SU-DHL-6 (cell line): ENCODE measurements at regions not wholly inside any gene's neighbourhood (a gene's known extent, or its start where the extent isn't known, plus 50 kb on each side); places are given as distances from the start of the nearest gene placed in this dataset.

Experiments
- H2AFZ ChIP-seq: fragments of 200-600 bp; sonication (generic); 2 replicates; pipeline ENCODE4 v1.6.1; 2014; ENCODE audit warnings: low read depth, mild to moderate bottlenecking, moderate library complexity, mixed read lengths, antibody characterized with exemption, low read length; ENCODE audit not compliant: severe bottlenecking
- H3F3A ChIP-seq: fragments of 200-600 bp; shearing (Covaris generic); 2 replicates; pipeline ENCODE4 v1.6.0; 2016; ENCODE audit warnings: antibody characterized with exemption, mild to moderate bottlenecking; ENCODE audit not compliant: insufficient read depth
- H3K27ac ChIP-seq: fragments of 200-600 bp; sonication (generic); 2 replicates; pipeline ENCODE4 v1.5.1; 2016; ENCODE audit warnings: low read depth, mild to moderate bottlenecking, low read length, moderate library complexity, mixed read lengths
- H3K27me3 ChIP-seq: fragments of 200-600 bp; sonication (generic), shearing (Covaris generic); 2 replicates; pipeline ENCODE4 v1.6.0; 2014; ENCODE audit warnings: mild to moderate bottlenecking, low read length
- H3K36me3 ChIP-seq: fragments of 200-600 bp; sonication (generic); 2 replicates; pipeline ENCODE4 v1.6.1; 2014; ENCODE audit warnings: mild to moderate bottlenecking, low read length, mixed read lengths
- H3K4me2 ChIP-seq: fragments of 300-600, 200-600 bp; shearing (Covaris generic), sonication (generic); 2 replicates; pipeline ENCODE4 v1.6.0; 2014; ENCODE audit warnings: low read length, low read depth, mild to moderate bottlenecking; ENCODE audit not compliant: poor library complexity, severe bottlenecking
- H3K4me3 ChIP-seq: fragments of 200-600 bp; sonication (generic); 2 replicates; pipeline ENCODE4 v1.5.1; 2014; ENCODE audit warnings: antibody characterized with exemption, low read length, mild to moderate bottlenecking, mixed read lengths; ENCODE audit not compliant: insufficient read depth, poor library complexity, severe bottlenecking
- H3K79me2 ChIP-seq: fragments of 200-600 bp; sonication (generic); 2 replicates; pipeline ENCODE4 v1.6.1; 2014; ENCODE audit warnings: mild to moderate bottlenecking, low read length, moderate library complexity; ENCODE audit not compliant: insufficient read depth
- H3K9ac ChIP-seq: fragments of 200-600 bp; sonication (generic); 2 replicates; pipeline ENCODE4 v1.7.0; 2014; ENCODE audit warnings: mild to moderate bottlenecking, low read length
- H3K9me2 ChIP-seq: fragments of 200-600 bp; sonication (generic); replicated peaks from 2 replicates; pipeline ENCODE4 v1.6.1; 2014; ENCODE audit warnings: low read length; ENCODE audit not compliant: insufficient read depth
- H3K9me3 ChIP-seq: fragments of 200-600 bp; sonication (generic); 2 replicates; pipeline ENCODE4 v1.6.1; 2014; ENCODE audit warnings: low read length, mixed read lengths; ENCODE audit not compliant: insufficient read depth
- H4K20me1 ChIP-seq: fragments of 200-600 bp; sonication (generic); 2 replicates; pipeline ENCODE4 v1.6.1; 2014; ENCODE audit warnings: low read depth, mild to moderate bottlenecking, antibody characterized with exemption, low read length, moderate library complexity, mixed read lengths
- CTCF ChIP-seq: fragments of 200-600 bp; sonication (generic); IDR thresholded peaks from one replicate; pipeline ENCODE4 v1.5.1; 2017; ENCODE audit warnings: antibody characterized with exemption, mild to moderate bottlenecking, low read length, moderate library complexity; ENCODE audit not compliant: insufficient read depth, poor library complexity, severe bottlenecking
- EZH2phosphoT487 ChIP-seq: fragments of 200-600 bp; sonication (generic), shearing (Covaris generic); conservative IDR thresholded peaks from 2 replicates; pipeline ENCODE4 v1.6.1; 2018; ENCODE audit warnings: mild to moderate bottlenecking, antibody characterized with exemption, low read length, moderate library complexity, mixed read lengths

GRCh38 chr11:37038911-37039310 lies 440.9 kb upstream of the RAG2 start:
- Histone ChIP-seq H3F3A (no peaks in the 10 kb centered on the region), H3K36me3 (no peaks in the 10 kb centered on the region), H3K27me3 (no peaks in the 10 kb centered on the region), H3K9me3 (no peaks in the 10 kb centered on the region), H3K4me3 (no peak overlapping the region), H3K9ac (no peak overlapping the region), H2AFZ (no peak overlapping the region), H3K27ac (no peak overlapping the region), H3K4me2 (no peak overlapping the region), H3K79me2 (no peaks in the 10 kb centered on the region), H3K9me2 (no peaks in the 10 kb centered on the region), H4K20me1 (no peaks in the 10 kb centered on the region)
- TF ChIP-seq CTCF (no peak), EZH2phosphoT487 (no peak)

DNA sequence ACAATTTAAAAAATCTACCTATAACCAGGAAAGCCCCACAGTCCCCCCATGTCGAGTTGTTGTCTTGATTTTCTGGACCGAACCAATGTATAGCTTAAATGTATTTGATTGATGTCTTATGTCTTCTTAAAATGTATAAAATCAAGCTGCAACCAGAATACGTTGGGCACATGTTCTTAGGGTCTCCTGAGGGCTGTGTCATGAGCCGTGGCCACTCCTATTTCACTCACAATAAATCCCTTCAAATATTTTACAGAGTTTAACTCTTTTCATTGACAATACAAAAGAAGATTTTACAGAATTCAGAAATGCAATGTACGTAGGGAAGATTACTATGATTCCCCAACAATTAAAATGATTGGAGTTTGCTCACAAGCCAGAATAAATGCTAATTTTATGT lies 428.7 kb upstream of the RAG2 start:
- H3K9ac ChIP-seq, result no peak overlapping the region
- H3K4me2 ChIP-seq, result no peak overlapping the region
- no peak overlapping the region for H2AFZ ChIP-seq
- no peaks in the 10 kb centered on the region for H3K27me3 ChIP-seq
- no peaks in the 10 kb centered on the region for H3F3A ChIP-seq
- H3K4me3 ChIP-seq, result no peak overlapping the region
- no peaks in the 10 kb centered on the region for H3K79me2 ChIP-seq
- TF ChIP-seq CTCF (no peak), EZH2phosphoT487 (no peak)
- no peaks in the 10 kb centered on the region for H3K9me2 ChIP-seq
- H3K36me3 ChIP-seq, result no peaks in the 10 kb centered on the region
- H4K20me1 ChIP-seq, result no peaks in the 10 kb centered on the region
- no peak overlapping the region for H3K27ac ChIP-seq
- H3K9me3 ChIP-seq, result no peaks in the 10 kb centered on the region

DNA sequence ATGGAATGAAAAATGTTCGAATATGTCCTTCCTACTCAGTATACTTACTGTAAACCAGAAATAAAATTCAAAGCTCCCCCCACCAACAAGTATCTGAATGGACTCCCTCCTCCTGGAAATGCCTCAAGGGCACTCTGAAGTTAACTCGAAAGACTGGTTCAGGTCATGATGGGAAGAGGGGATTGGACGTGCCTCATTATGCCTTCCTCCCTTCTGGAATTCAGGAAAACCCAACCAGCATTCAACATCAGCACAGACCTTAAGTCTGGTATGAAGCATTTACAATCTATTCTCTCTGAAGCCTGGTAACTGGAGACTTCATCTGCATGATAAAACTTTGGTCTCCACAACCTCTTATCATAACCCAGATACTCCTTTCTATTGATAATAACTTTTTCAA lies 428.3 kb upstream of the RAG2 start:
- H3K79me2 ChIP-seq, result no peaks in the 10 kb centered on the region
- no peaks in the 10 kb centered on the region for H3K9me3 ChIP-seq
- no peaks in the 10 kb centered on the region for H3F3A ChIP-seq
- no peak overlapping the region for H2AFZ ChIP-seq
- no peak overlapping the region for H3K4me3 ChIP-seq
- no peaks in the 10 kb centered on the region for H4K20me1 ChIP-seq
- TF ChIP-seq EZH2phosphoT487 (no peak), CTCF (no peak)
- H3K27ac ChIP-seq, result no peak overlapping the region
- H3K4me2 ChIP-seq, result no peak overlapping the region
- H3K9me2 ChIP-seq, result no peaks in the 10 kb centered on the region
- H3K36me3 ChIP-seq, result no peaks in the 10 kb centered on the region
- no peaks in the 10 kb centered on the region for H3K27me3 ChIP-seq
- H3K9ac ChIP-seq, result no peak overlapping the region

- Histone ChIP-seq H3K9me2 (no peaks in the 10 kb centered on the region), H3F3A (no peaks in the 10 kb centered on the region), H3K9ac (no peak overlapping the region), H2AFZ (no peak overlapping the region), H3K36me3 (no peaks in the 10 kb centered on the region), H3K27ac (no peak overlapping the region), H3K9me3 (no peaks in the 10 kb centered on the region), H3K4me3 (no peak overlapping the region), H3K79me2 (no peaks in the 10 kb centered on the region), H3K4me2 (no peak overlapping the region), H4K20me1 (no peaks in the 10 kb centered on the region), H3K27me3 (no peaks in the 10 kb centered on the region)
- TF ChIP-seq EZH2phosphoT487 (no peak), CTCF (no peak)
These were observed 408.5 kb upstream of the RAG2 start for GRCh38 chr11:37006563-37006962.
